ENCODE measurements at regions not wholly inside any gene's neighbourhood (a gene's known extent, or its start where the extent isn't known, plus 50 kb on each side); places are given as distances from the start of the nearest gene placed in this dataset.

GRCh38 chr1:199945591-199945990 lies 81.9 kb upstream of the NR5A2 start:
- TF ChIP-seq, protein P1, sequence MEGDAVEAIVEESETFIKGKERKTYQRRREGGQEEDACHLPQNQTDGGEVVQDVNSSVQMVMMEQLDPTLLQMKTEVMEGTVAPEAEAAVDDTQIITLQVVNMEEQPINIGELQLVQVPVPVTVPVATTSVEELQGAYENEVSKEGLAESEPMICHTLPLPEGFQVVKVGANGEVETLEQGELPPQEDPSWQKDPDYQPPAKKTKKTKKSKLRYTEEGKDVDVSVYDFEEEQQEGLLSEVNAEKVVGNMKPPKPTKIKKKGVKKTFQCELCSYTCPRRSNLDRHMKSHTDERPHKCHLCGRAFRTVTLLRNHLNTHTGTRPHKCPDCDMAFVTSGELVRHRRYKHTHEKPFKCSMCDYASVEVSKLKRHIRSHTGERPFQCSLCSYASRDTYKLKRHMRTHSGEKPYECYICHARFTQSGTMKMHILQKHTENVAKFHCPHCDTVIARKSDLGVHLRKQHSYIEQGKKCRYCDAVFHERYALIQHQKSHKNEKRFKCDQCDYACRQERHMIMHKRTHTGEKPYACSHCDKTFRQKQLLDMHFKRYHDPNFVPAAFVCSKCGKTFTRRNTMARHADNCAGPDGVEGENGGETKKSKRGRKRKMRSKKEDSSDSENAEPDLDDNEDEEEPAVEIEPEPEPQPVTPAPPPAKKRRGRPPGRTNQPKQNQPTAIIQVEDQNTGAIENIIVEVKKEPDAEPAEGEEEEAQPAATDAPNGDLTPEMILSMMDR (IDR thresholded peaks at IDR 0.05; ENCODE audit: insufficient read depth, low read depth, low read length): no peak
- TF ChIP-seq EZH2 (IDR thresholded peaks at IDR 0.05; ENCODE audit: insufficient read depth, low read length): no peak

Measured in astrocyte (in vitro differentiated cells and primary cell).